HEK293T (cell line): ENCODE measurements at regions not wholly inside any gene's neighbourhood (a gene's known extent, or its start where the extent isn't known, plus 50 kb on each side); places are given as distances from the start of the nearest gene placed in this dataset.

Experiments used
- ARNT ChIP-seq: fragments of 450-650 bp; IDR thresholded peaks from 2 replicates; pipeline ENCODE4 v1.6.1; 2017; ENCODE audit warnings: mild to moderate bottlenecking
- BHLHE40 ChIP-seq: fragments of 450-650 bp; IDR thresholded peaks from 2 replicates; pipeline ENCODE4 v1.6.1; 2016; ENCODE audit warnings: mild to moderate bottlenecking, moderate library complexity, borderline replicate concordance
- CTBP1 ChIP-seq: fragments of 450-650 bp; IDR thresholded peaks from 2 replicates; pipeline ENCODE4 v1.6.1; 2016; ENCODE audit warnings: borderline replicate concordance
- FOXK2 ChIP-seq: fragments of 450-650 bp; IDR thresholded peaks from 2 replicates; pipeline ENCODE4 v1.6.1; 2016; ENCODE audit warnings: mild to moderate bottlenecking
- SP1 ChIP-seq: fragments of 450-650 bp; IDR thresholded peaks from 2 replicates; pipeline ENCODE4 v1.6.1; 2017
- SUZ12 ChIP-seq: fragments of 450-650 bp; IDR thresholded peaks from 2 replicates; pipeline ENCODE4 v1.6.1; 2016; ENCODE audit warnings: mild to moderate bottlenecking

DNA sequence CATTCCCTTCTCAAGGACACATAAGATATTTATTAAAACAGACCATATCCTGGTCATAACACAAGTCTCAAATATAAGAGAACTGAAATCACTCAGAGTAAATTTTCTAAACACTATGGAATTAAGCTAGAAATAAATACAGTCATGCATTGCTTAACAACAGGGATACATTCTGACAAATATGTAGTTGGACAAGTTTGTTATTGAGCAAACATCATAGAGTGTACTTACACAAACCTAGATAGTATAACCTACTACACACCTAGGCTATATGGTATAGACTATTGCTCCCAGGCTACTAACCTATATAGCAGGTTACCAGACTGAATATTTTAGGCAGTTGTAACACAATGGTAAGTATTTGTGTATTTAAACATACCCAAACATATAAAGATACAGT lies 104.0 kb downstream of the MIS18A start:
- no peak for TF ChIP-seq SP1
- no peak for TF ChIP-seq ARNT
- no peak for TF ChIP-seq CTBP1
- no peak for TF ChIP-seq SUZ12
- no peak for TF ChIP-seq BHLHE40
- TF ChIP-seq FOXK2, result no peak
